H7 (cell line): ENCODE measurements at regions not wholly inside any gene's neighbourhood (a gene's known extent, or its start where the extent isn't known, plus 50 kb on each side); places are given as distances from the start of the nearest gene placed in this dataset.

Experiments used
- DNase-seq: peaks from one replicate; pipeline ENCODE4 v3.0.0; 2012
- H3K27me3 ChIP-seq: 2 replicates; pipeline ENCODE4 v1.6.0; 2011; ENCODE audit warnings: mild to moderate bottlenecking, low read length; ENCODE audit not compliant: control insufficient read depth, insufficient read depth
- H3K36me3 ChIP-seq: replicated peaks from 2 replicates; pipeline ENCODE4 v1.5.1; 2011; ENCODE audit warnings: low read length; ENCODE audit not compliant: control insufficient read depth, insufficient read depth
- H3K4me3 ChIP-seq: 2 replicates; pipeline ENCODE4 v1.5.1; 2011; ENCODE audit warnings: low read depth, mild to moderate bottlenecking, control low read depth, low read length, moderate library complexity; ENCODE audit not compliant: insufficient read depth

DNA sequence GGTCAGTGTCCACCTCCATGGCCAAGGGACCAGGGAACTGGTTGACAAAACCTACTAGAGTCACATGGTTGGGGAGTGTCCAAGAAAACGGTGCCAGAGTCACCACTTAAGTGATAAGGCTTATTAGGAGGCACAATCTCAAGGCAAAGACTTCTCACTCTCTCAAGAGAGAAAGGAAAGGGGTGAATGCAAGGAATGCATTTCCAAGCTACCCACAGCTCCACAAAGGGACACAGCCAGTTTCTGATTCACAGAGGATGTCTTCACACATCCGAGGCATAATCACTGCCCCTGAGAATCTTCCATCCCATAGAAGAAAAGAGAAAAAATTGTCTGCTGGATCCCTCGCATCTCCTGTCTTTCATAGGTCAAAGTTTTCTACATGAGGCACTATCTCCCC is 269.3 kb downstream of the TNS1 start:
- Histone ChIP-seq H3K4me3 (no peak overlapping the region), H3K36me3 (no peaks in the 10 kb centered on the region), H3K27me3 (no peaks in the 10 kb centered on the region; the same call in 1 of the 2 replicates)
- no peak for DNase-seq

DNA sequence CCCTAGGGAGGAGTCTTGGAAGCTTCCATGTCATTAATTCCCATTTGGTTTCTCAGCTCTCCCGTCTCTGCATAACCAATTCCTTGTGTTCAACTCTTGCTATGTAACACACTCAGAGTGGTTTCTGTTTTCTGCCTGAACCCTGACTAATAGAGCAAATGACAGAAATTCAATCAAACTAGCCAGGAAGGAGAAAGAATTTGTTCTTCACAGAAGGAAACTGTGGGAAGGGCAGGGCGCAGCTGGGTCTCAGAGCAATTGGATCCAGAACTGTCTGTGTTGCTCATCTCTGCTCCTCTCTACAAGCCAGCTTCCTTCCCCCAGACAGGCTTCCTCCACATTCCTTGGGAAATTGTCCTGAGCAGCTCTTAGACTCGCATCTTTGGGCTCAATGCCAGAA is 269.8 kb downstream of the TNS1 start:
- no peak for DNase-seq
- H3K36me3 ChIP-seq: no peaks in the 10 kb centered on the region
- no peaks in the 10 kb centered on the region; the same call in 1 of the 2 replicates for H3K27me3 ChIP-seq
- no peak overlapping the region for H3K4me3 ChIP-seq

DNA sequence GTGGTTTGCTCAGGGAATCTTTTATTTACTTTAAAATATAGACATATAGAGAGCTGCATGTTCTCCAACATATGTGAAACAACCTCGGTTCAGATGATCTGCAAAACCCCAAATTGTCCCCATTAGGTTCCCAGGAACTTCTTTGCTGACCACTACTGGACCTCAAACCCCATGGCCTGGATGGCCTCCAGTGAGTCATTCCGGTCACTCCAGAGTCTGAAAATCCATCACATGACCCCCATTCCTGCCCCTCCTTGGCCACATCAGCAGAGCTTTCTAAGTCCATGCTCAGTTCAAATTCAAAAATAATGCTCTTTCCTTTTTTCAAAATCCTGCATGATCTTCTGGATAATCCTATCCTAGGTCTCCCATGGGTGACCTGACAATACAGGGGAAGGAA is 271.0 kb downstream of the TNS1 start:
- DNase-seq: no peak
- H3K27me3 ChIP-seq: no peaks in the 10 kb centered on the region; the same call in 1 of the 2 replicates
- H3K4me3 ChIP-seq: no peak overlapping the region
- no peaks in the 10 kb centered on the region for H3K36me3 ChIP-seq

DNA sequence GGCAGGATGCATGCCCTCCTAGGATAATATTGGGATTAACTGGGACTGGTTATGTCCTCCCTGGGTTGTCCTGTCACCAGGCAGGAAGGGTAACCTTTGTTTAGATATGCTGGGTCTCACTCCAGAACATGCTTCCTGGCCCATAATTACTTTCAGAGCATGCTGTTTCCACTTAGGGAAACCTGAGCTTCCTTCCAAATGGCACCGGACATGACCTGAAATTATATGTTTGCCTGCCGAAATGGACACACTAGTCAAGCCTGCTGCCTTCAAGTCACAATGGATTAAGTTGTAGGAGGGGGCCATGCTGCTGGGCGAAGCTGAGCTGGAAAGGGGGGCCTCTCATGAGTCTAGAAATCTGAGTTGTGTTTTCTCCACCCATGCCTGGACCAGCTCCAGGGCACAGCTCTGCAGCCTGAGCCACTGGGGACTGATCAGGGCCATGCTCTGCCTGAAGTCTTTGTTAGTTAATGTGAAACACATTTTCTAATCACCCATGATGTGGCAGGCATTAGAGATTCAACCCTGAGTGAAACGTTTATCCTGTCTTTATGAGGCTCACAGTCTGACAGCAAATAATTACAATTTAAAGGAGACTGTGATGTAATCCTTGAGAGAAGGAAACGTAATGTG is 273.3 kb downstream of the TNS1 start:
- no peak for DNase-seq
- no peaks in the 10 kb centered on the region for H3K36me3 ChIP-seq
- H3K27me3 ChIP-seq: no peaks in the 10 kb centered on the region; the same call in 1 of the 2 replicates
- no peak overlapping the region for H3K4me3 ChIP-seq

DNA sequence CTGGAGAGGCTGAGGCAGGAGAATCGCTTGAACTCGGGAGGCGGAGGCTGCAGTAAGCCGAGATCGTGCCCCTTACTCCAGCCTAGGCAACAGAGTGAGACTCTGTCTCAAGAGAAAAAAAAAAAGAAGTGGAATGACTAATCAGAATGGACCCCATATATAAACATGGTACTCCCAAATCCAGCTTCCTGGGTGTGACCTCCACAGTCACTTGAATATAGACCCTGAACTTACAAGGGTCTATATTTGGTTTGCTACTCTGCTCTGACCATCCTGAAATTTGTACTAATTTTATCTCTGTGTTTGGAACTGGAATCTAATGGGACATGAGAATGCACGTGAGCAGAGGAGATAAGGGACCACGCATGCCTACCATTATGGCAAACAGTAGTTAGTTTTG is 275.0 kb downstream of the TNS1 start:
- Histone ChIP-seq H3K36me3 (no peaks in the 10 kb centered on the region), H3K27me3 (no peaks in the 10 kb centered on the region), H3K4me3 (no peak overlapping the region)
- DNase-seq: no peak

DNA sequence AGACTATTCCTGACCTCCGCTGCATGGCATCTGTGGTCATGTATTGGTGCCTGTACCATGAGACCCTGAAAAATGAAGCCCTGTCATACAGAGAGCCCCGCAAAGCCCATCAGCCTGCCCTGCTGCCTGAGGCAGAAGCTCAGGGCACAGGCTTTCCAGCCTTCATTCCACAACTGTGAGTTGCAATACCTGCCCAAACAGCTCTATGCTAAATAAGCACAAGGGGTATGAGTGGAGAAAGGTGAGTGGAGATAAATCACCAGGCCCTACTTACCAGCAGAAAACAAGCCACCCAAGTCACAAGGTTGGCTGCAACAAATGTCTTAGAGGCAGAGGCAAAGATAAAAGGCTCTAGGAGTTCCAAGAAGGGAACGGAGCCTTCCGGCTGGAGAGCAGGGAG is 277.4 kb downstream of the TNS1 start:
- DNase-seq: no peak
- Histone ChIP-seq H3K27me3 (no peaks in the 10 kb centered on the region), H3K36me3 (no peaks in the 10 kb centered on the region), H3K4me3 (no peak overlapping the region)

DNA sequence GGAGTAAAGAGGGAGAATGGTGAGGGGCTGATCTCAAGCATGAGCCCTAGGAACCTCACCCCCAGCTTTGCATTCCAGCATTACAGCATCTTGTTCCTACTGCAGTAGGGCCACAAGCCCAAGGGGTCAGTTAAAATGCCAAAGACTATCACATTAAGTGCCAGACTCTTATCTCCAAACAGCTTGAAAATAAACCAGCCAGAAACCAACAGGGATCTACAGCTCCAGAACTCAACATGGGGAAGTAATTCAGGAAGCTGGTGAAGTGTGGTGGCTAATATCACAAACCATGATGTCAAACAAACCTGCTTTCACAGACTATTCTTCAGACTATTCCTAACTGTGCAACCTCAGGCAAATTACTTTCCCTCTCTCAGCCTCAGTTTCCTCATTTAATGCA is 278.3 kb downstream of the TNS1 start:
- no peaks in the 10 kb centered on the region for H3K27me3 ChIP-seq
- DNase-seq: no peak
- H3K36me3 ChIP-seq: no peaks in the 10 kb centered on the region
- no peak overlapping the region for H3K4me3 ChIP-seq

DNA sequence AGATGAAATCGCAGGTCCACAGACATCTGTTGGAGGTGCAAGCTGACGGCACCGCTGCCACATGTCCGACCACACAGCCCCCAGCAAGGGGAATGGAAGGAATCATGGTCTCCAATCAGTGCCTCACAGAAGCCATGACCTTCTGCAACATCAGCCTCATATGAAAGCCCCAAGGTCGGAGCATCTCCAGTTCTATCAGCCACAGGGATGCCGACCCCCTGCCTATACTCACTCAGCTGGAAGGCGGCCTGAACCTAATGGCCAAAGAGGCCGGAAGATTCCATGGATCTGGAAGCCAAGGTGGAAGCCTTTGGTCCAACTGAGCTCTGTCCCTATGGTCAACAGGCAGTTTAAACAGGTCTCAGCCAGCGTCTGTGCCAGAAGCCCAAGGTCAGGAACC is 278.8 kb downstream of the TNS1 start:
- Histone ChIP-seq H3K27me3 (no peaks in the 10 kb centered on the region), H3K36me3 (no peaks in the 10 kb centered on the region), H3K4me3 (no peak overlapping the region)
- no peak for DNase-seq

DNA sequence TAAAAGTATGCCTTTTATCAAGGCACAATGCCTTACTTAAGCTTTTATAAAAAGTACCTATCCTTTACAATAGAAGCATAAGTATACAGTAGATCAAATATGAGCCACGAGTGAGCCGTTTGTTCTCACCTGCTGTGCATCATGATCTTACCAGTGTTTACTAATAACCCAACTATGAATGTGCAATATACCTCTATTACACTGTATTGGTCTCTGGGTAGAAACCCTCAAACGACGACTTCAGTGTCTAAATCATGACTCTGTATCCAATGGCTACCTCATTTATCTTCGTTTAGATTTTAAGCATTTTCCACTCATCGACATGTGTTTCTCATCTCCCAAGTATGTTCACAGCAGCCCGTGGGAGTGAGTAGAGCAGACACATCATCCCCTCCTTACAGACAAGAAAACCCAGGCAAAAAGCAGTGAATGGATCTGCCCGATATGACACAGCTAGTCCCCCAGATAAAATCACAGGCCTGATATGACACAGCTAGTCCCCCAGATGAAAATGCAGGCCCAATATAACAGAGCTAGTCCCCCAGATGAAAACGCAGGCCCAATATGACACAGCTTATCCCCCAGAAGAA is 279.8 kb downstream of the TNS1 start:
- Histone ChIP-seq H3K27me3 (no peaks in the 10 kb centered on the region), H3K4me3 (no peak overlapping the region), H3K36me3 (no peaks in the 10 kb centered on the region)
- DNase-seq: no peak

DNA sequence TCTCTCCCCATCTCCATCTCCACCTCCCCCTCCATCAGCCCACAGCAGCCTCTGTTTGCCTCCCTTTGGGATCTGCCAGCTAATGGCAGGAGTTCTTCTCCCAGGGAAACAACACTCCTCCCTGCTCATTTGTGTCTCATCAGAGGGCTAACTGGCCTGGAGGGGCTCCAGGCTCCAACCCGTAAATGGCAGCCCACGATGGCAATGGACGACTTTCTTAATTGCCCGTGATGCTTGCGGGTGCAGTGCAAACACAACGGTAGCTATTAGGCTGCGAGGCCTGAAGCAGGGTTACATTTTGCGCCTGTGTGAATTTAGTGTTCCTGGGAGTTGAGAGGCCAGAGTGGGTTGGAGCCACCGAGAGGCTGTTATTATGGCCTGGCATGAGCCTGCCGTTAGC is 285.1 kb downstream of the TNS1 start:
- peaks cover 2% of the 10 kb centered on the region; the same call in 1 of the 2 replicates for H3K27me3 ChIP-seq
- DNase-seq: no peak
- H3K36me3 ChIP-seq: no peaks in the 10 kb centered on the region
- no peak overlapping the region for H3K4me3 ChIP-seq

DNA sequence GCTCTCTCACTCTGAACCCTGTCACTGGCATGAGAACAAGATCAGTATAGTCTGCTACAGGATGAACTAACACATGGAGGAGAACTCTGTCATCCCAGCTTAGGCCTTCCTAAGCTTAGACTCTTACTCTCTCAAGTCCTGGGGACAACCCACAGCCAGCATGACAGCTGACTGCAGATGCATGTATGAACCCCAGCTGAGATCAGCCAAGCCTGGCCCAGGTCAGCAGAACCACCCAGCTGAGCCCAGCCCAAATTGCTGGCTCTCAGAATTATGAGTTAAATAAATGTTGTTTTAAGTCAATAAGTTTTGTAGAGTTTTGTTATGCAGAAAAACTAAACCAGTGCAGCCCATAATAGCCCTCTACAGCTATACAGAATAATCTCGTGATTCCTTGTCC is 287.3 kb downstream of the TNS1 start:
- H3K36me3 ChIP-seq: no peaks in the 10 kb centered on the region
- peaks cover 2% of the 10 kb centered on the region; the same call in 1 of the 2 replicates for H3K27me3 ChIP-seq
- no peak overlapping the region for H3K4me3 ChIP-seq
- DNase-seq: no peak

DNA sequence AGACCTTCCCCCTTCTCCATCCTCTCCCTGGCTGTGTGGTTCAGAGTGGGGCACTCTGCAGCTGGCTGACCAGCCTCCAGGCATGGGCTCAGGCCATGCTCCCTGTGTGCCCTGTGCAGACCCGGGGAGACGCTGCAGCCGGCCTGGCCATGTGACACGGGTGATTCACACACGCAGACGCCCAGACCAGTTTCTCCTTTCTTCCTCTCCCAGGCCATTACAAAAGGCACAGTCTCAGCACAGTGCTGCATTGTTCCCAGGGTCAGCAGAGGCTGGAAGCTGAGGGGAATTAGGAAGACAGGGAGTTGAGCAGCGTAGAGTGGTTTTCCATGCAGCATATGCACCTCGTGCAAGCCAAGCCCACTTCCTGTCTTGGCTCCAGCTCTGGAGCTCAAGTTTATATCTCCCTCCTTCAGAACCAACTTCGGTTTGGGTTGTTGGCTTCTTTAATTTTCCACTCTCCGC is 288.5 kb downstream of the TNS1 start:
- DNase-seq: no peak
- H3K27me3 ChIP-seq: peaks cover 2% of the 10 kb centered on the region; the same call in 1 of the 2 replicates
- H3K36me3 ChIP-seq: no peaks in the 10 kb centered on the region
- no peak overlapping the region for H3K4me3 ChIP-seq

DNA sequence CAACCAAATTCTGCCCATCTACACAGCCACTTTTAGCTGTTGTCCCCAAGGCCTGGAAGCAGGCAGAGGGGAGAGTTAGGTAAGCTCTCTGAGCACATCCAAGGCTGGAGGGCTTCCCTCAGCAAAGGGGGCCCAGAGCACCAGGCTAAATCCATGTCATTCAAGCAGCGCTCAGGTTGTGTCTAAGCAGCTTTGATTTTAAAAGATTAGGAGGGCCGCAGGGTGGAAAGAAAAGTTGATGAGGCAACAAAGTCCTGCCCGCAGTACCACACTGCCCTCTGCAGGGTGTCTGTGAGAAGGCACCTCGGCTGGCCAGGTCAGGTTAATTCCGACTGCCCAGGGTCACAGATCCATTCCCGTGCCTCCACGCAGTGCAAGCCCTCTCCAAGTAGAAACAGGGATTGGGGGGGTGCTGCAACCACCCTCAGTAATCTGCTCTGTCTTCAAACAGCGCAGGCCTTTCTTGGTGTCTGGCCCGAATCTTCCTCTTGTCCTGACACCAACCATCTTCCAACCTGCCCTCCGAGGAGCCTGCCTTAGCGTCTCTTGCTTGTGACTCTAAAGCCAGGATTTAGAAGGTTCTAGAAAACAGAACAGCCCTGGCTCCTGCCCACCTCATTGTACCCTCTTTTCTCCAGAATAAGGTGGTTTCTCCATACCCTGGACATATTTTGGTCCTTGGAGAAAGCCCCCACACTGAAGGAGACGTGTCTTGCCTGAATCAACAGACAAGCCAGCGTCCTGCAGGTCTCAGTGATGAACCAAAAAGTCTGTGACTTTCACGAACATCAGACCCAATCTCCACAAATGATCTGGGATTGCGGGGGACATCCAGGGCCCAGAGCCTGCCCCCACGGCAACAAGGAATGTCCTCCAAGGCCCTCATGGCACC is 289.2 kb downstream of the TNS1 start:
- Histone ChIP-seq H3K36me3 (no peaks in the 10 kb centered on the region), H3K4me3 (no peak overlapping the region), H3K27me3 (peaks cover 2% of the 10 kb centered on the region; the same call in 1 of the 2 replicates)
- peak; percentile 85 for DNase-seq

DNA sequence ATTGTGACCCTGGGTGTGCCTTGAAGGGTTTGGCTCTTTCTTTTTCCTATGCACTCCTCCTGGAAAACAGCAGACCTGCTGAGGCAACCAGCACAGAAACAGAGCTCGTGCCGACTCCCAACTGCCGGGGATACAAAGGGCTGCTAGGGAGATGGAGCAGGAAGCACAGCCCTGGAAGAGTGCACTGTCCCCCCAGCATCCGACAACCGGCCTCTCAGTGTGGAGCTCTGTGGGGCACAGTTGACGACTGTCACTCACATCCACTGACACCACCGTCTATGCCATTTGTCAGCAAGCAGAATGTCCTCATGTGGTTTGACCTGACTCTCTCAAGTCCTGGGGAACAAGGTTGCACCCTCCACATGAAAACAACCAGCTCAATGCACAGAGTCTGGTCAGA is 290.4 kb downstream of the TNS1 start:
- no peak overlapping the region for H3K4me3 ChIP-seq
- H3K27me3 ChIP-seq: peaks cover 2% of the 10 kb centered on the region; the same call in 1 of the 2 replicates
- no peaks in the 10 kb centered on the region for H3K36me3 ChIP-seq
- DNase-seq: no peak

DNA sequence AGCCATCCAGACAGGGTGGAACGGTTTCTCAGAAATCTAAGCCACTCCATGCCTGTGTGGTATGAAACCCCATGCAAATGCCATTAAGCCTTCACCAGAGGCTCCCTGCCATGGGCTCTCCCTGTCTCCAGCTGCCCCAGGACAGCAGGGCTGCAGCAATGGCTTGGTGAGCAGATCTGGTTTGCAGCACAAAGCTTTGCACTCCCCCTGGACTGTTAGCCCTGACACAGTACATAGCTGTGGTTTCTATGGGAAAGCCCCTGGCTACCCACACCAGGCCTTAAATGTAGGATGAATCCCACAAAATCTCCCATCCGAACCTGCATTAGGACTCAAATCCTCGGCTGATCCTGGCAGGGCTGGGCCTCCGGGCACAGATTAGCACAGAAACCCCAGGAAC is 291.6 kb downstream of the TNS1 start:
- no peaks in the 10 kb centered on the region for H3K36me3 ChIP-seq
- peaks cover 2% of the 10 kb centered on the region; the same call in 1 of the 2 replicates for H3K27me3 ChIP-seq
- H3K4me3 ChIP-seq: no peak overlapping the region
- no peak for DNase-seq
